Pulmonary artery endothelial cell (primary cell): ENCODE measurements at regions not wholly inside any gene's neighbourhood (a gene's known extent, or its start where the extent isn't known, plus 50 kb on each side); places are given as distances from the start of the nearest gene placed in this dataset.
A peak's percentile ranks its signal among the peaks of the same experiment; 100 is the strongest.

Experiments
- DNase-seq: peaks from one replicate; pipeline ENCODE4 v3.0.0-alpha.2; 2011; ENCODE audit warnings: low read depth, low spot score

DNA sequence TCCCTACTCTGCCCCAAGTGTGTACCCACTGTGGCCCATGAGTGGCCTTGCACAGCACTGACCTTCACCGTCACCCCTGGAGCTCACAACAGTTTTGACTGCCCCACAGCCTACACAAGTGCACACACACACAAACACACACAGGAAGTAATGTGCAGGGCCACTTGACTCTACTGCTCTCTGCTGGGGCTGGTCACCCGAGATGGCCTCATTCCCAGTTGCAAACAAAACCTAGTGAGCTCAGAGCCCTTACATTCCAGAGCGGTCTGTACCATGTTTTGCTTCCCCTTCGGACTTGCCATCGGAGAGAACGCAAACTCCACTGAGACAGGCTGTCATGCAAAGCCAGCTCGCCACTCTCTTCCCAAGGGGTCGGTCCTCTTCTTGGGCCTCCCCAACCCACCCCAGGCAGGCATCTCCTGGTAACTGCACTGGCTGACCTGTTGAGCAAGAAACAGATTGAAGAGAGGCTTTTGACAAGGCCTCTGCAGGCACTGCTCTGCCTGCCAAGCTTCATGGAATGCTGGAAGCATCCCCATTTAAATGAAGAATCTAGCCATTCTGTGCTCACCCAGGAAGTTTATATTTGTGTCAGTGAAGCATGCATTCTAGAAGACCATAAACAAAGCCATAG lies 232.0 kb upstream of the IGF1R start:
- DNase-seq = no peak

DNA sequence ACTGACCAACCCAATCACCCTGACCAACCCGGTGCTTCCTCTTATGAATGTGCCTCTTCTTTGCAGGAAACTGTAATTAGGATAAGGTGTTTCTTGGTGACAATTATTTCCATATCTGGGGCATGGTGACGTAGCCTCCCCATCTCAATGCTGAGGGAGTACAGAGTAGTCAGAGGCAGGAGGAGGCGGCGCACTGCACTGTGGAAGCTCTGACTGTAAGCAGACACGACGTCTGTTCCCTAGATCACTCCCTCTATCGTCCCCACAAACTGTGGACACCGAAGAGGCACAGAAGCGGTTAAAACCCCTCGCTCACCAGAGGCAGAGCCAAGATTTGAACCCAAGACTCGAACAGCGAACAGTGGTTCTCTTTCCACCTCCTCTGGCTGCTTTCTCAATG lies 231.0 kb upstream of the IGF1R start:
- DNase-seq = no peak

DNA sequence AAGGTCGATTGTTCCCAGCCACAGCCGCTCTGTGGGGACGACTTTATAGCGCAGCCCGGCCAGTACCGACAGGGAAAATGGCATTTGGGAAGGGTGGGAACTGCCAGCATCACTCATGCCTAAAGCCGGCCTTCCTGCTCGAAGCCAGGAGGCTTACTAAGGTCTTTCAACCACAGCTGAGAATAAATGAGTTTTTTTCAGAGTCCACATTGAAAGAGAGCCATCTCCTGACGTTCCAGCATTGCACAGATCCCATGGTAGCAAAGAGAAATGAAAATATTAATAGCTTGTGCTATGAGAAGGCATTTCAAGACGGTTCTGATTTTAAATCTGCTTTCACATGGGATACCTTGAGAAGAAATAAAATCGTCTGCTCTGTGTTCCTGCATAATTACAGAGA lies 230.2 kb upstream of the IGF1R start:
- no peak for DNase-seq

DNA sequence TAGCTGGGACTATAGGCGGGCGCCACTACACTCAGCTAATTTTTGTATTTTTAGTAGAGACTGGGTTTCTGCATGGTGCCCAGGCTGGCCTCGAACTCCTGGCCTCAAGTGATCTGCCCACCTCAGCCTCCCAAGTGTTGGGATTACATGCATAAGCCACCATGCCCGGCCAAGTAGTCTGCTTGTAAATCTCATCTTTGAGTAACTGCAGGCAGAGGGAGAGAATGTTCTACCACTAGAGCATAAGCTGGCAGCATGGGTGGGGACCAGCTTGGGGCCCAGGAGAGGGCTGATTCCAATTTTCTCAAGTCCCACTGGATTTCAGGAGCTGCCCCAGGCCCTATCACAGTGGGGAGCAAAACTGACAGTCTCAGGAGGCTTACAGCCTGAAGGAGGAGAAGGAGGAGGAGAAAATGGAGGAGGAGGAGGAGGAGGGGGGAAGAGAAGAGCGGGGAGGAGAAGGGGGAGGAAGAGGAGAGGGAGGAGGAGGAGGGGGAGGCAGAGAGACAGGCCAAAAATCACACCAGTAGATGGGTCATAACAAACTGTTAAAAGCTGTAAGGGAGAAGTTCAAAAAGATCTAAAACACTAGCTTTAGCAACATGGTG lies 229.1 kb upstream of the IGF1R start:
- no peak for DNase-seq

DNA sequence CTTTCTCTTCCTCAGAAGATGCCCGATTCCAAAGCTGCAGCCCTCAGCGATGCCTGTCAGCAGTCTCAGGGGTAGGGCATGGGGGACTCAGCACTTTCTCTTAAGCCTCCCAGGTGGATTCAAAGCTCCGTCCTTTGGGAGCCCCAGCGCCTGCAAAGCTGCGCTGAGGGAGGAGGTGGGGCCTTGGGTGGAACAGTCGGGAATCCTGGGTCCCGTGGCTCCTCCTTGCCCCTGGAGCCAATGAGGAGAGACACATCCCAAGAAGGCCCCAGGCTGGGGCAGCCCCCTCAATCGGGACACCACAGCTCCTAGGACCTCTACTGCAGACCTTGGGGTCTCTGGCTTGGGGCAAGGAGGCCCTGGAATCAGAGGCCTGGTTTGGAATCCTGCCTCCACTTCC lies 227.5 kb upstream of the IGF1R start:
- DNase-seq = no peak

DNA sequence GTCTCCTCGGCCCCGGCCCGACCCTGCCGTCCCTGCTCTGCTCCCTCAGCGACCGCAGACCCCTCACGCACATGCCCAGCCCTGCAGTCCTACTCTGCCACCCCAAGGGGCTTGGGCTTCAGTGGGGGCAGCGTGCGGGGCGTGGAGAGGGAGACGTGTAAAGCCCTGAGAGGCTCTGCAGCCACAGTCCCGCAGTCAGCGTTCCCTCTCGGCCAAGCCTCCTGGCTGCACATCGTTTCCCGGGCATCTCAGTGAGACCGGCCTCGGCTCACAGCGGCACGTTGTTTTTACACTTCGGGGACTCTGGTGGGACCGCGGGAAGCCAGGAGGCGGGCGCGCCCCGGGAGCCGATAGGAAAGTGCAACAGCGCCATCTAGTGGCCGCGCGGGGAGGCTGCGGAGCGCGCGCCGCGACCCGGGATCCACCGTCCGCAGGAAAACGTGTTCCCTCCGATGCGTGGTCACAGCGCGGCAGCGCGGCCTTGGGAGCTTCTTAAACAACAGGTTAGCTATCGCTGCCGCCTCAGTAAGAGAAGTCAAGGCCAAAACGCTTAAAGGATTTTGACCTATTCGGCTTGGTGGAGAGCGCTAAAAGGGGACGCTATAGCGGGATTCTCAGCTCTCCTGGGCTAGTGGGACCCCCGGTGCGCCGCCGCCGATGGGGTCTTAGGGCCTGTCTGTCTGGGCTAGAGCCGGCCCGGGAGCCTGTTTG lies 226.8 kb upstream of the IGF1R start:
- no peak for DNase-seq

DNA sequence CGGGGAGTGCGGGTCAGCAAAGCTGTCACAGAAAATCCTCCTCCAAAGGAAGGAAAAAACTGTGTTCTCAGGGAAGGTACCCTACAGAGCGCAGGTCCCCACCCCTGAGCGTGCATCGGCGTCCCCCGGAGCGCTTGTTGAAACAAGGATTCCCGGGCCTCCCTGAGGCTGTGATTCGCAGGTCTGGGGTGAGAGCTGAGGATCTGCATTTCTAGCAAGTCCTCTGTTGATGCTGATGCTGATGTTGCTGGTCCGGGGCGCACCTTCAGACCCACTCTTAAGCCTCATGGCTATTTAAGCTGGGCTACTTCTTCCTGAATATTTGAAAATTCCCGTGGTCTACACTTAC lies 226.2 kb upstream of the IGF1R start:
- DNase-seq = no peak

DNA sequence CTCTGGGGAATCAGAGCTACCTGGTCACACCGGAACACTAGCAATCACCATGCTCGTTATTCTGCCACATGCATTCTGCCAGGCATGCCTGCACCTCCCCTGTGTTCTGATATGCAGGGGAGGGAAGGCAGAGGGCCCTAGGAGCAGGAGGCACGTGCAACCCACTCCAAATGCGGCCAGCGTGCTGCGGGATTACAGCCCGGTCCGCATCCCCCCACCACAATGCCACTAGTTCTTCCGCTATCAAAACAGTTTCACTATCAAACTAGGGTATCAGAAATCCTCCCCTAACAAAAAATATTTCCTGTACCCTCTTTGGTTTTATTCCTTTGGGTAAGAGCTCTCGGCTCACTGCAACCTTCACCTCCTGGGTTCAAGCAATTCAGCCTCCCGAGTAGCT lies 223.2 kb upstream of the IGF1R start:
- DNase-seq = no peak

DNA sequence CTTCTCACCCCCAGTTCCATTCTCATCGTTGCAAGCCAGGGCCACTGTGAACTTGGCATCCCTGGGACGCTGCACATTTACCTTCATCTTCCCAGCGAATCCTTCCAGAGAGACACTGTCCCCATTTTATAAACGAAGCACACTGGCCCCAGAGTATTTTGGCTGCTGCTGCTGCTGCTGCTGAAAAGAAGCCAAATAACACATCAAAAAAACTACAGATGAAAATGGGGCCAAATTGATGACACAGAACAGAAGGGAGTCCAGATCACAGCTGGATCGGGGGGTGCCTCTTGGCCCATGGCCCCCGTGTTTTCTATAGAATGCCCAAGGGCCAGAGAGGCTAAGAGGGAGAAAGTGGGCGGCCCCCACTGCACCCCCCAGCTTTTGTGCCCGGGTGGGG lies 221.0 kb upstream of the IGF1R start:
- no peak for DNase-seq

DNA sequence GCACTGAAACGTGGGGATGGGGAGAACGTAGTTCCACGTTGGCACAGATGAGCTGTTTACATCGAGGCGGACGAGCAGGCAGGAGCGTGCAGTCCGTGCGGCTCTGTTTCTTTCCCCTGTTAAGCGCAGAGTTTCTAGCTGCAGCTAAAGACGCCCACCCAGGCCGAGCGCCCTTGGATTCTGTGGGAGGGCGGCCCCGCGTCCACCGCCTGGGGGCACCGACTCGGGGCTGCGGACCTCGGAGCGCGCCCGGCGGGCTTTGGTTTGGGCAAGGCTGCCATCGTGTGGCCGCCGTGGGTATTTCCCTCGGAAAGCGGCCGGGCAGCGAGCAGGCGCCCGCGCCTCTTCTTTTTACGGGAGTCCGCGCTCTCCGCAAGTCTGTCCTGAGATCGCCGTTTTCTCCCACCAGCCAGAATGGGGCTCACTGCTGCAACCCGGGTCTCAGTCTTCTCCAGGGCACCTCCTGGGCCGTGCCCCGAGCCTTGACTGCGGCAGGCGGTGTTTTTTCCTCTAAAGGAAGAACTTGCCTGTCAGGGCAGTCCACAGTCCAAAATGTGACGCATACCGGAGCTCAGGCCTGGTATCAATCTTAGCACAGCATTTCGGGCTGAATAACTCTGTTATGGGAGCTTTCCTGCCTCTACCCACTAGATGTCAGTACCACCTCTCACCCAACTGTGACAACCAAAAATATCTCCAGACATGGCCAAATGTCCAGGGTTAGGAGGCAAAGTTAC lies 219.9 kb upstream of the IGF1R start:
- no peak for DNase-seq

DNA sequence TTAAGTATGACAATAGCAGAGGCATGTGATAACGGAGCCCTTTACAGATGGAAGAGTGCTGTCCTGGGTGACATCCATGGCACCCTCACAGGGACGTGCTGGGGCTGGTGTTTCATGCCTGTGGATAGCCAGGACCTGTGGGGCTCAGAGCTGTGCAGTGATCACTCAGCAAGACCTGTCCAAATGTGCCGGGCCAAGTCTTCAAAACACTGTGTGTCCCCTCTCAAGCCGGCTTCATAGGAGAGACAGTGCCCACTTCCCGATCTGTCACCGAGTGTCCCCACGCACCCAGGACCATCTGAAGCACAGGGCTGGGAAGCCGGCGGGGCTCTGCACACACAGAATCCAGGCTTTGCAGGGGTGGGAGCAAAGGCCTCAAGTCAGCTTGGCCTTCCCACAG lies 217.2 kb upstream of the IGF1R start:
- DNase-seq = no peak

DNA sequence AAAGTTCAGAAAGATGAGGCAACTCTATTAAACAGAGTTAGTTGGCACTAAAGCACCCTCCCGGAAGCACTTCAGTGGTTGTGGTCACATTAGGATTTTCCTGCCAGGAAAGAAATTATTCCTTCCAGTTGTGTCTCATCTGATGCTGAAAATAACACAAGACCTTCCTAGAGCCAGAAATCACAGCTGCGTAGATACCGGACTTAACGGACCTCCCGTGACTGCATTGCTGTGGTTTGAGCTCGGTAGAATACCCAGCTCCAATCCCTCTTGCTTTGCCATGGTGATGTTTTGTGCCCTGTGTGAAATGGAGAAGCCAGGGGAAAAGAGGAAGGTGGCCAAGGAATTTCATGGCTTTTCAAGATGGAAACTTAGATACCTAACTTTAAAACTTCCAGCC lies 215.0 kb upstream of the IGF1R start:
- no peak for DNase-seq

DNA sequence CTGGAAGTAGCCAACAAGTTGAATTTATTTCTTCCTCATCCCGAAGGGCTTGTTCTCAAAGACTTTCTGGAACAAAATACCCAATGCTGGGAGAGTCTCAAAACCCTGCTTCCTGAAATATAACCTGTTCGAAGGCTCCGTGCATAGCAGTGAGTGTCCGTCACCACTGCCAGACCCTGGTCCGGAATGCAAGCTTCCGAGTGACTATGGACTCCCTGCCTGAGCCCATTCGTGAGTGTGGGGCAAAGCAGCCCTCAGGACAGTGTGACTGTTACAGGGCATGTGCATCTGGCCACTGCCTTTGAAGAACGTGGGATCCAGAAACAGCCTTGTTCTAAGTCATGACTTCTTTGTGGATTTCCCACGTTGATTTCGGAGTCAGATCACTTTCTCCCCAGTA lies 214.5 kb upstream of the IGF1R start:
- DNase-seq = no peak

DNA sequence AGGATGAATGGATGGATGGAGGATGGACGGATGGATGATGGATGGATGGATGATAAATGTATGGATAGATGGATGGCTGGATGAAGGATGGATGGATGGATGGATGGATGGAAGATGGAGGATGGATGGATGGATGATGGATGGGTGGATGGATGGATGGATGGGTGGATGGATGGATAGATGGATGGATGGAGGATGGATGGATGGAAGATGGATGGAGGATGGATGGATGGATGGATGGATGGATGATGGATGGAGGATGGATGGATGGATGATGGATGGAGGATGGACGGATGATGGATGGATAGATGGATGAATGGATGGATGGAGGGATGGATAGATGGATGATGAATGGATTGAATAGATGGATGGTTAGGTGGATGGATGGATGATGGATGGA lies 210.6 kb upstream of the IGF1R start:
- DNase-seq = no peak

DNA sequence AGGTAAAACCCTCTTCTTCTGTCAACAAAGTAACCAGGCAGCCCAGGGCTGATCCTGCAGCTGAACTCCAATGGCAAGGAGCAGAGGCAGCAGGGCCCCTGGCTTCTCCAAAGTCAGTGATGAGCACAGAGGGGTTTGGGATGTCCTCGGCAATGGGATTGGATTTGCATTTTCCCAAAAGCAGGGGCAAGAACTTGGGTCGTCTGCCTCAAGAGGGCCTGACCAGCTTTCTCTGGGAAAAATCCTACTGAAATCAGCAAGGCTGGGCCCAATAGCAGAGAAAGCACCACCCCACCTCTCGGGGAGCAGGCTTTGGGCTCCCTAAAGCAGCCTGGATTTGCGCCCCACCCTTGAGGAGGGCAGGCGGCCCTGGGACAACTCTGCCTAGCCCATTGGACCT lies 210.0 kb upstream of the IGF1R start:
- no peak for DNase-seq

DNA sequence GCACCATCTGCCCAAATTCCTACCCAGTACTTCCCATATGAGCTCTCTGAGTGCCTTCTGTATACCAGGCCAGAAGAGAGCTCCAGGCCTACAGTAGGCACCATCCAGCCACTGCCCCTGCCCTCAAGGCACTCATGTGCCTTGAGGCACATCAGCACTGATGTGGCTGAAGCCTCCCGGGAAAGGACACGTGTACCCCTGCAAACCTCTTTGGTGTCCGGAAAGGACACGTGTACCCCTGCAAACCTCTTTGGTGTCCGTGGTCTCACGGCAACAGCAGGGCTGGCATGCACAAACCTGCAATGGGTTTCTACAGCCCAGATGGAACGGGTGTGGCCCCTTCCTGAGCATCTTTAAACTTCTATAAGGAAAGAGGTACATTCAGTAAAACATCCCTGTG lies 209.4 kb upstream of the IGF1R start:
- no peak for DNase-seq

DNA sequence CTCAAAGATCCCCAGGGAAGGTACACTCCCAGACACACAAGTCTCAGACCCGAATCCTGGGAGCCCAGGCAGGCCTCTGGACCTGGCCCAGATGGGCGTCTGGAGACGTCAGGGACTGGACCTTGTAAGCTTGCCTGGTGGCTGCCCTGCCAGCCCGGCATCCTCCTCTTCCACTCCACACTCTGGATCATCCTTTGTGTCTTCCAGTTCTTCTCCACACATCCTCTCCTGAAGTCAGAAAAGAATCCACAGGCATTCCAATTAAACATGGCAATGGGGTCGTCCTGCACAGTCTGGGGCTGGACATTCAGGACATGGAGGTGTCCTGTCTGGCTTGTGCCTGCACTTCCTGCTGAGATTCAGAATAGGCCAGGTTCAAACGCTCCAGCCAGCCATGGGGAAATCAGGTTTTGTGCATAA lies 208.8 kb upstream of the IGF1R start:
- DNase-seq = no peak

DNA sequence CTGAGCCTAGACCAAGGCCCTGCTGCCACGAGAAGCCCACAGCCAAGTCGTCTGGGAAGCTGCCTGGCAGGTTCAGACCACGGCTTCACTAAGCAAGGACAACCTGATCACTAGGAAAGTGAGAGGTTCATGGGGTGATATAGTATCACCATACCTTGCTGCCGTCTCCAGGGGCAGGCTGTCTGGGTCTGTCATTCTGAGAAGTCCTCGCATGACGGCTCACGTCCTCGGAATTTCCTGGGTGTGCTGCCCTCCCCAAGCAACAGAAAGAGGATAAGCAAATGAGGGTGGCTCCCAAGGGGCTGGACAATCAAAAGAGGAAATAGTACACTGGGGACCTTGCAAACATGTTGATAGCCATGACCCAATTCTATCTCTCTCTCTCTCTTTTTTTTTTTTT lies 207.4 kb upstream of the IGF1R start:
- DNase-seq = no peak

DNA sequence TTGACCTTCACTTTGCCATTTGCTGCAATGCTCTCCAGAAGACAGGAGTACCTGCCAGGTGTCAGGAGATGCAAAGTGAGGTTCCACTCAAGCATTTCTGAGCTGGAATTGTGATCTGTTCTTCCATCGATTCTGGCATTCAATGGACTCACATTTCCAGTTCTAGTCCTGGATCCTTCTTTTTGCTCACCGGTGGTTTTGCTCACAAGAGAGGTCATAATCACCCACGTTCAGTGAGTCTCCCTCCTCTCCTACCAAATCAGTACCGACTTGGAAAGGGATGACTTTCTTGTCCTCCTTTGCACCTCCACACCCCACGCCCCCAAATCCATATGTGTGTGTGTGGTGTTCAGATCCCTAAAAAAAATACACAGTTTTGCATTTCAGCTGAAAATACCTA lies 206.7 kb upstream of the IGF1R start:
- no peak for DNase-seq

DNA sequence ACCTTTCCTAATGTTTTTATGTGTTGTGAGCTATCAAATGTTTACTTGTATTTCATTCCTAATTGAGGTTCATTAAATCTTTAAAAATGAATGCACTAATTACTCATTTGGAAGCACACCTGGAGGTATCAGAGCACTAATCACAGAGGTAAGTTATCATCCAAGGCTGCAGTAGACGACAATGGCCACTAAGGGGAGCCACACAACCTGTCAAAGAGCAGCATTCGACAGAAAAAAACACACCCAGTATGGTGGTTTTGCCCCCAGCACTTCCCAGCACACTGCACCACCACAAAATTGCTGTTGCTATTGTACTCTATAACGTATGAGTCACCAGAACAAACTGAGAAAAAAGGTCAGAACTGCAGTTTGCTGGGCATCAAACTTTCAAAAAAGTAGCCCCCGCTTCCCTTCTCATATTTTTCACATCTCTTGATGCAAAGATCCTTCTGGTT lies 205.9 kb upstream of the IGF1R start:
- DNase-seq = peak; percentile 40

DNA sequence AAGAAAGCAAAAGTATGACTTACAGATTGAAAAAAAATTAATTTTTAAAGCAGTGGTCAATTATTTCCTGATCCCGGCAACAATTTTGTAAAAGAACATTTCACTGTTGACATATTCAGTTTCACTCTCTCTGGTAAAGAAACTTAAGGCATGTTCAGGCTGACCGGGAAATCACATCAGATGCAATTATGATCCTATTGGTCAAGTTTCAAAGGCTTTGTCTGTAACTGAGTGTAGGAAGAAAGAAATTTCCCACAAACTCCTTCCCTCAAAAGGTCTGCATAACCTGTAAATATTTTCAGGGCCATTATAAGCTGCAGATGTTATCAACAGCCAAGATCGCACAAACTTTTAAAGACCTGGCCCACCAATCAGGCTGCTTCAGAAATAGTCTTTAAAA lies 205.4 kb upstream of the IGF1R start:
- no peak for DNase-seq

DNA sequence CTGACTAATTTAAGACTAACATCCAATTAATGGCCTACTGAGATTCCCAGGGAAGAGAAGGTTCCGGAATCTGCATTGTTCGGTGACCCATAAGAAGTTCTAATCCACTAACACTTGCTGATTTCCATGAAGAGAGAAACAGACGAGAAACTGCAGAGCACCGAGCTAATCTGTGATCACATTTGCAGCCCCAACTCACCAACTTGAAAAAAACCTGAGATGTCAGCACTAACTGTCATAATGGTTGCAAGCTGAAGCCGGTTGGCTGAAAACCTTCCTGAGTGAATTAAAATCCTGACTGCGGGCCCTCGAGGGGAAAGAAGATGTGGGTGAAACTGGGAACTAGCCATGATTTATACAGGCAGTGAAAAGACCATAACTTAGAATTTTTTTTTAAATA lies 204.8 kb upstream of the IGF1R start:
- DNase-seq = no peak

DNA sequence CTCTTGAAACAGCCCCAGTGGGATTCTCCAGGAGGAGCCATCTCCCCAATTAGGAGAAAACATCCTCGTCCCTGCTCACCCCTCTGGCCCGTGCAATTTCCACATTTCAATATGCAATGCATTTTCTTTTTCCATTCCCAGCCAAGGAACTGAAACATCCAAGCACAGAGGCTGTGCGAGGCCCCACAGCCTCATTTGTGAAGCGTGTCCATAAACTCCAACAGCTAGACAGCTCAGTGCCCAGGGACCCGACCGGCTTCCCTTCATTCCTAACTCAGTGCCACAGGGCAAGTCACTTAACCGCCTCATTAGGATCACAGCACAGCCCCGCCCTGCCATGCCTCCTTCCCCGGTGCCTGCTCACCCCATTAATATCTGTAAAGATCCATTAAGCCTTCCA lies 204.2 kb upstream of the IGF1R start:
- DNase-seq = no peak
